ENCODE measurements at regions not wholly inside any gene's neighbourhood (a gene's known extent, or its start where the extent isn't known, plus 50 kb on each side); places are given as distances from the start of the nearest gene placed in this dataset.

DNA sequence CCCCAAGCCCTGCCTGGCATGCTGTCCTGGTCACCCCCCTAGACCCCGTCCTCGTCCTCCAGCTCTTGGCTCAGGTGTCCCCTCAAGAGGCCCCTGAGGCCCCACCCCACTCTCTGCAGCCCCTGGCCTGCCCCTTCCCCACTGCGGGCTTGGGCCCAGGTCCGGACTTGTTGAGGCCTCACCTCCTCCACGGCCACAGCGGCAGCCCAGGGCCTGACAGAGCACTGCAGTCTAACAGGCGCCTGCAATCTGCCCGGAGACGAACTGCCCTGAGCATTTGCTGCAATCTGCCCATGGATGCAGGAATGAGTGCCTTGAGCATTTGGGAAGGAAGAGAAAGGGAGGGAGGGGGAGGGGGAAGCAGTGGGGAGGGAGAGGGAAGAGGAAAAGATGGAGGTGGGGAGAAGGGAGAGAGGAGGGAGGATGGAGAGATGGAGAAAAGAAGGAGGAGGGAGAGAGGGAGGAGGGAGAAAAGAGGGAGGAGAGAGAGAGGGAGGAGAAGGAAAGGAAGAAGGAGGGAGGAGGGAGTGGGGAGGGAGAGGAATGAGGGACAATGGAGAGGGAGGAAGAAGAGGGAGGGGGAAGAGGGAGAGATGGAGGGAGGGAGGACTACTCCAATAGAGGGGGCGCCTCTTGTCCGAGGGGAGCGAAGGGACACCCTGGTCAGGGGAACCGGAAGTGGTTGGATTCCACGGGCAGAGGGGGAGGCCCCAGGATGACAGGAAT, 73.9 kb downstream of the PDGFA start:
- FAIRE-seq: no peak
- Histone ChIP-seq H3K27me3 (ENCODE audit: control insufficient read depth, insufficient read depth, low read length) (no peaks in the 10 kb centered on the region), H3K36me3 (ENCODE audit: control insufficient read depth, insufficient read depth, low read length) (no peaks in the 10 kb centered on the region), H3K4me3 (ENCODE audit: low read depth, low read length) (no peak overlapping the region)
- no peak for DNase-seq (ENCODE audit: low read depth)
- TF ChIP-seq, protein P1, sequence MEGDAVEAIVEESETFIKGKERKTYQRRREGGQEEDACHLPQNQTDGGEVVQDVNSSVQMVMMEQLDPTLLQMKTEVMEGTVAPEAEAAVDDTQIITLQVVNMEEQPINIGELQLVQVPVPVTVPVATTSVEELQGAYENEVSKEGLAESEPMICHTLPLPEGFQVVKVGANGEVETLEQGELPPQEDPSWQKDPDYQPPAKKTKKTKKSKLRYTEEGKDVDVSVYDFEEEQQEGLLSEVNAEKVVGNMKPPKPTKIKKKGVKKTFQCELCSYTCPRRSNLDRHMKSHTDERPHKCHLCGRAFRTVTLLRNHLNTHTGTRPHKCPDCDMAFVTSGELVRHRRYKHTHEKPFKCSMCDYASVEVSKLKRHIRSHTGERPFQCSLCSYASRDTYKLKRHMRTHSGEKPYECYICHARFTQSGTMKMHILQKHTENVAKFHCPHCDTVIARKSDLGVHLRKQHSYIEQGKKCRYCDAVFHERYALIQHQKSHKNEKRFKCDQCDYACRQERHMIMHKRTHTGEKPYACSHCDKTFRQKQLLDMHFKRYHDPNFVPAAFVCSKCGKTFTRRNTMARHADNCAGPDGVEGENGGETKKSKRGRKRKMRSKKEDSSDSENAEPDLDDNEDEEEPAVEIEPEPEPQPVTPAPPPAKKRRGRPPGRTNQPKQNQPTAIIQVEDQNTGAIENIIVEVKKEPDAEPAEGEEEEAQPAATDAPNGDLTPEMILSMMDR (IDR thresholded peaks at IDR 0.05; ENCODE audit: insufficient read depth, low read length, severe bottlenecking): no peak

DNA sequence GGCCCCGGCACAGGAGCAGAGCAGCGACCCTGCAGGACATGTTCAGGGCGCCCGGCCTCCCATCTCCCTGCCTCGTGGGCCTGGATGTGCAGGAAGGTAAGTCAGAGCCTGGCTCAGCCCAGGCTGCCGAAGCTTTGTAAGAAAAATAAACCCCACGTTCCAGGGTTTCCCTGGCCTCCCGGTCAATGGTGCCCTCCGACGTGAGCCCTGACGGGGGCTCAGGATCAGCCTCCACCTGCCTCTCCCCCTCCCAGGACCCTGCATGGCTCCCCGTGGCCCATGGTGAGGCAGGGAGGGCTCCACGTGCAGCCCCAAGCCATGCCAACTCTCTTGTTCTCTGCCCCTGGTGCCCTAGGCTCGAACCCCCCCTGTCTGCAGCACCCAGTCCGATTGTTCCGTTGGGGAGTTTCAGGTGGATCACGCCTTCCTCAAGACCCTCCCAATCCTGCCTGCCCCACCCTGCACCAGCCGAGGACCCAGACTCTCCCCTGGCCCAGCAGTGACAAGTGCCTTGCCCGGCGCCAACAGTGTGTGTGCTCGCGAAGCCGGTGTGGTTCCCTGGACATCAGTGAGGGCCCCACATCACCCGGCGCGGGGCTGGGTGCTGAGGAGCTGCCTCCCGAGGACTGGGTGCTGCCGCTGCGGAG, 73.2 kb downstream of the PDGFA start:
- Histone ChIP-seq H3K27me3 (ENCODE audit: control insufficient read depth, insufficient read depth, low read length) (peaks cover 3% of the 10 kb centered on the region), H3K36me3 (ENCODE audit: control insufficient read depth, insufficient read depth, low read length) (no peaks in the 10 kb centered on the region), H3K4me3 (ENCODE audit: low read depth, low read length) (no peak overlapping the region)
- DNase-seq (ENCODE audit: low read depth) (no peak), FAIRE-seq (no peak)
- TF ChIP-seq, protein P1 (IDR thresholded peaks at IDR 0.05; ENCODE audit: insufficient read depth, low read length, severe bottlenecking): no peak
